D721Med (cell line): ENCODE measurements at regions not wholly inside any gene's neighbourhood (a gene's known extent, or its start where the extent isn't known, plus 50 kb on each side); places are given as distances from the start of the nearest gene placed in this dataset.

Experiments used
- DNase-seq: peaks from one replicate; pipeline ENCODE4 v3.0.0; 2011; ENCODE audit warnings: low spot score; ENCODE audit not compliant: insufficient read length
- FAIRE-seq: peaks from 2 replicates; lab custom pipeline; 2011; peaks lifted over from hg19 to GRCh38; lab: Jason Lieb, UNC
- CTCF ChIP-seq: IDR thresholded peaks from 2 replicates; pipeline ENCODE4 v1.5.1; 2012; ENCODE audit warnings: mild to moderate bottlenecking, control low read depth; ENCODE audit not compliant: insufficient read depth; ENCODE audit errors: missing control alignments

- DNase-seq (no peak), FAIRE-seq (no peak)
- TF ChIP-seq CTCF = no peak
Observed at GRCh38 chr4:173797296-173797695, 267.3 kb upstream of the HAND2 start.

GRCh38 chr4:173794662-173795061 lies 264.6 kb upstream of the HAND2 start:
- no peak for TF ChIP-seq CTCF
- DNase-seq (no peak), FAIRE-seq (no peak)

- FAIRE-seq = no peak
Observed at GRCh38 chr4:173793937-173794510, 264.0 kb upstream of the HAND2 start.

GRCh38 chr4:173782660-173783059 lies 252.6 kb upstream of the HAND2 start:
- FAIRE-seq (no peak), DNase-seq (no peak)
- no peak for TF ChIP-seq CTCF

More at GRCh38 chr4:173793937-173794510, 264.0 kb upstream of the HAND2 start:
- DNase-seq = no peak
- no peak for TF ChIP-seq CTCF

GRCh38 chr4:173777921-173778320 lies 247.9 kb upstream of the HAND2 start:
- no peak for FAIRE-seq
- DNase-seq = no peak
- TF ChIP-seq CTCF = no peak

GRCh38 chr4:173777421-173777820 lies 247.4 kb upstream of the HAND2 start:
- no peak for TF ChIP-seq CTCF
- FAIRE-seq (no peak), DNase-seq (no peak)

GRCh38 chr4:173769568-173769967 lies 239.5 kb upstream of the HAND2 start:
- DNase-seq (no peak), FAIRE-seq (no peak)
- TF ChIP-seq CTCF = no peak
